ENCODE measurements at regions not wholly inside any gene's neighbourhood (a gene's known extent, or its start where the extent isn't known, plus 50 kb on each side); places are given as distances from the start of the nearest gene placed in this dataset.

- TF ChIP-seq, protein P1, sequence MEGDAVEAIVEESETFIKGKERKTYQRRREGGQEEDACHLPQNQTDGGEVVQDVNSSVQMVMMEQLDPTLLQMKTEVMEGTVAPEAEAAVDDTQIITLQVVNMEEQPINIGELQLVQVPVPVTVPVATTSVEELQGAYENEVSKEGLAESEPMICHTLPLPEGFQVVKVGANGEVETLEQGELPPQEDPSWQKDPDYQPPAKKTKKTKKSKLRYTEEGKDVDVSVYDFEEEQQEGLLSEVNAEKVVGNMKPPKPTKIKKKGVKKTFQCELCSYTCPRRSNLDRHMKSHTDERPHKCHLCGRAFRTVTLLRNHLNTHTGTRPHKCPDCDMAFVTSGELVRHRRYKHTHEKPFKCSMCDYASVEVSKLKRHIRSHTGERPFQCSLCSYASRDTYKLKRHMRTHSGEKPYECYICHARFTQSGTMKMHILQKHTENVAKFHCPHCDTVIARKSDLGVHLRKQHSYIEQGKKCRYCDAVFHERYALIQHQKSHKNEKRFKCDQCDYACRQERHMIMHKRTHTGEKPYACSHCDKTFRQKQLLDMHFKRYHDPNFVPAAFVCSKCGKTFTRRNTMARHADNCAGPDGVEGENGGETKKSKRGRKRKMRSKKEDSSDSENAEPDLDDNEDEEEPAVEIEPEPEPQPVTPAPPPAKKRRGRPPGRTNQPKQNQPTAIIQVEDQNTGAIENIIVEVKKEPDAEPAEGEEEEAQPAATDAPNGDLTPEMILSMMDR (IDR thresholded peaks at IDR 0.05; ENCODE audit: borderline replicate concordance, control extremely low read depth, extremely low read depth, insufficient read depth, missing control alignments): no peak
- in situ Hi-C loops (cut with MboI; ENCODE audit: low sequenced_read_pairs, unreplicated experiment): no loop called here
- DNase-seq (ENCODE audit: low spot score): no peak
Measured at GRCh38 chr6:84456803-84457202, 229.4 kb upstream of the CEP162 start.

- TF ChIP-seq, protein P1 (IDR thresholded peaks at IDR 0.05; ENCODE audit: borderline replicate concordance, control extremely low read depth, extremely low read depth, insufficient read depth, missing control alignments): no peak
- DNase-seq (ENCODE audit: low spot score): no peak
- in situ Hi-C loops (cut with MboI; ENCODE audit: low sequenced_read_pairs, unreplicated experiment): no loop called here
Measured at GRCh38 chr6:84455511-84456029, 228.1 kb upstream of the CEP162 start.

DNA sequence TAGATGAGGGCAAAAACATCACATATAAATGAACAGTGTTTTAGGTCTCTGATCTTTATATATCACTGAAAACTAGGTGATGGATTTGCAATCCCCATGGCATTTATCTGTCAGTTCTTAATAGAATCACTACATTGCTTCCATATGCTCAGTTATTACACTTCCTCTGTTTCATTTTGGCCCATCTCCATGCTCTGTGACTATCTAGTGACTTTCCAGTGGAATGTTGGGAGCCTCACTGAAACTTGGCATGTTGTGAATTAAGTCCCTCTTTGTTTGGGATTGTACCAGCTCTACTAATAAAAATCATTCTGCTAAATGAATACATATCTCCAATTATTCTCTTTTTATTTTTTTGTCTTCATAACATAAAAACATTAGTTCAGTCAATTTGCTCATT, 226.1 kb upstream of the CEP162 start:
- TF ChIP-seq, protein P1 (IDR thresholded peaks at IDR 0.05; ENCODE audit: borderline replicate concordance, control extremely low read depth, extremely low read depth, insufficient read depth, missing control alignments): no peak
- in situ Hi-C loops (cut with MboI; ENCODE audit: low sequenced_read_pairs, unreplicated experiment): no loop called here
- no peak for DNase-seq (ENCODE audit: low spot score)

DNA sequence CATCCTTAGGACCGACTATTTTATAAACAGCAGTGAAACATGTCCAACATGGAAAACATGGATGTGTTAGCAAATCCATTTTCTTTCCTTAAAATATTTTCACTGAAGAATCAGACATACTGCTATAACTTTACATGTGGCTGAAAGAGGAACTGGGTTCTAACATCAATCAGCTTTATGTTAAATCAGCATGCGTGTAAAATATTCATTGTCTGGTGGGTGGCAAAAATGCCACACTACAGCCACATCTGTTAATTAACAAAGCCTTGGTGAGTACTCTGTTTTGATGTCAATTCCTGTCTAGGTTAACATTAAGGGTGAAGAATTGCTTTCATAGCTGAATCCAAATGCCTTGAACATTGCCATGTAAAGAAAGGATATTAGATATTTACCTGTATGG, 222.6 kb upstream of the CEP162 start:
- TF ChIP-seq, protein P1 (IDR thresholded peaks at IDR 0.05; ENCODE audit: borderline replicate concordance, control extremely low read depth, extremely low read depth, insufficient read depth, missing control alignments): no peak
- in situ Hi-C loops (cut with MboI; ENCODE audit: low sequenced_read_pairs, unreplicated experiment): no loop called here
- no peak for DNase-seq (ENCODE audit: low spot score)

- in situ Hi-C loops (cut with MboI; ENCODE audit: low sequenced_read_pairs, unreplicated experiment): no loop called here
- TF ChIP-seq, protein P1 (IDR thresholded peaks at IDR 0.05; ENCODE audit: borderline replicate concordance, control extremely low read depth, extremely low read depth, insufficient read depth, missing control alignments): no peak
- DNase-seq (ENCODE audit: low spot score): no peak
Measured at GRCh38 chr6:84449220-84449619, 221.8 kb upstream of the CEP162 start.

DNA sequence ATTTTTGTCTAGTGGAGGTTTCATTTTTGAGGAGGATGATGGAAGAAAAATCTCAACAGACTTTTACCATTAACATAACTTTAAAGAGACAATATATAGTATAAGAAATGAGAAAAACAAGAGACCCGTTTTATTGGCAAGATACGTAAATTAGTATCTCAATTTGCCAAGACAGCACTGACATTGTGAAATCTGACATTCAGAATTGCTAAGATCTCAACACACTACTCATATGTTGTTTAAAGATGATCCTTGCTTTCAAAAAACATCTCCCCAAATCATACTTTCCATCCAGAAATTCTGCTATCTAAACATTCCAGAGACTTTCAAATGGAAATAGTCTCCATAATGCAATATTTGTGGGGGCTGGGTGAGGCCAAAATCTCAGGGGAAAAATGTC, 220.9 kb upstream of the CEP162 start:
- TF ChIP-seq, protein P1 (IDR thresholded peaks at IDR 0.05; ENCODE audit: borderline replicate concordance, control extremely low read depth, extremely low read depth, insufficient read depth, missing control alignments): no peak
- in situ Hi-C loops (cut with MboI; ENCODE audit: low sequenced_read_pairs, unreplicated experiment): no loop called here
- no peak for DNase-seq (ENCODE audit: low spot score)

DNA sequence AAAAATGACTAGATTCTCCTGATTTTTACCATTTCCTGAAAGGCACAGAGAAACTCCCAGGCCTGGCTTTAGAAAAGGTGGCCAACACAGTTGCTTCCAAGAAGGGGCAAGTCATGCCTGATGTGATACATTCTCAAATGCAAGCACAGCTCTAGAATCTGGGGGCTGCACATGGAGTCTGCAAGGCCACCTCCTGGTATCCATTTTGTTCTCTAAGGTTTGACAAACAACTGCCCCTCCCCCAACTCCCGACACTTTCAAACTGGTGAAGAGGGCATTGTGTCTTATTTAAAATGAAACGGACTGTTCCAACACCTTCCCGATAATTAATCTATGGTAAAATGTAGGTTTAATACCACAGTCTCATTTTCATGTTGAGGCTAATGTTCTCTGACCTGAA, 220.2 kb upstream of the CEP162 start:
- in situ Hi-C loops (cut with MboI; ENCODE audit: low sequenced_read_pairs, unreplicated experiment): no loop called here
- no peak for DNase-seq (ENCODE audit: low spot score)
- TF ChIP-seq, protein P1 (IDR thresholded peaks at IDR 0.05; ENCODE audit: borderline replicate concordance, control extremely low read depth, extremely low read depth, insufficient read depth, missing control alignments): no peak
